ENCODE measurements at regions not wholly inside any gene's neighbourhood (a gene's known extent, or its start where the extent isn't known, plus 50 kb on each side); places are given as distances from the start of the nearest gene placed in this dataset.

GRCh38 chr2:125243074-125243473 lies 1218.0 kb downstream of the CNTNAP5 start (continued):
- TF ChIP-seq BCLAF1 (IDR thresholded peaks at IDR 0.05) (no peak), MYC (IDR thresholded peaks at IDR 0.05; ENCODE audit: insufficient read depth, insufficient read length, insufficient replicate concordance, low read length, severe bottlenecking) (no peak), ZBTB4 (CRISPR knock-in tag; IDR thresholded peaks at IDR 0.05) (no peak), SRF (IDR thresholded peaks at IDR 0.05; ENCODE audit: low read depth in 2 of 2, low read length in 2 of 2) (no peak), CHD1 (IDR thresholded peaks at IDR 0.05; ENCODE audit: low read depth, low read length) (no peak)

GRCh38 chr2:125254010-125254409 lies 1228.9 kb downstream of the CNTNAP5 start:
- BruUV-seq (replicated peaks), result no TSS peak
- H3K4me3 ChIP-seq, result no peak overlapping the region
- H3K9me3 ChIP-seq (replicated peaks; ENCODE audit: control insufficient read depth, insufficient read depth, low read length), result no peaks in the 10 kb centered on the region
- FAIRE-seq (no peak), DNase-seq (ENCODE audit: low read depth, low spot score) (no peak), ATAC-seq (no peak)
- H3K9ac ChIP-seq (ENCODE audit: control insufficient read depth, insufficient read depth, low read length), result no peak overlapping the region
- in situ Hi-C loops (cut with MboI), result no loop called here
- H3K4me1 ChIP-seq (ENCODE audit: control insufficient read depth, insufficient read depth, low read length), result no peaks in the 10 kb centered on the region
- H3K4me2 ChIP-seq (ENCODE audit: control insufficient read depth, insufficient read depth), result no peak overlapping the region
- H3K27me3 ChIP-seq (replicated peaks in 1 of 2; ENCODE audit: control insufficient read depth in 2 of 2, insufficient read depth in 2 of 2, low read length in 1 of 2), result no peaks in the 10 kb centered on the region
- H3K79me2 ChIP-seq (ENCODE audit: control insufficient read depth, insufficient read depth, low read length), result no peaks in the 10 kb centered on the region
- intact Hi-C loops (cut with micrococcal nuclease; ENCODE audit: unreplicated experiment), result no loop called here
- POLR2A ChIA-PET, result interaction anchor here (0.6 kb wide), 1 partner anchor 948 kb away, joined by 5 read pairs; no protein-coding TSS in a partner anchor
- CTCF ChIA-PET, result no interaction called here
- no peaks in the 10 kb centered on the region for H4K20me1 ChIP-seq (ENCODE audit: control insufficient read depth, insufficient read depth)
- WGBS (ENCODE audit: insufficient coverage, insufficient replicate concordance, low lambda C conversion rate, missing lambda C conversion rate), result 67% methylated on average over 6 of the region's 6 CpGs
- H3K36me3 ChIP-seq (ENCODE audit: control insufficient read depth in 2 of 2, insufficient read depth in 2 of 2, low read length in 1 of 2), result no peaks in the 10 kb centered on the region
- RAD21 ChIA-PET (ENCODE audit: unreplicated experiment), result no interaction called here
- no peak overlapping the region for H3K27ac ChIP-seq (ENCODE audit: control insufficient read depth, insufficient read depth)
- SMC1A ChIA-PET (ENCODE audit: uncharacterized antibody, unreplicated experiment), result no interaction called here
- H2AFZ ChIP-seq (ENCODE audit: control insufficient read depth, low read depth, low read length), result no peak overlapping the region; the same call in 1 of the 2 replicates
- TF ChIP-seq POLR2AphosphoS5 (IDR thresholded peaks at IDR 0.05; ENCODE audit: low read length), result no peak
- no peak for TF ChIP-seq ZNF687 (IDR thresholded peaks at IDR 0.05)
- TF ChIP-seq, protein P1, sequence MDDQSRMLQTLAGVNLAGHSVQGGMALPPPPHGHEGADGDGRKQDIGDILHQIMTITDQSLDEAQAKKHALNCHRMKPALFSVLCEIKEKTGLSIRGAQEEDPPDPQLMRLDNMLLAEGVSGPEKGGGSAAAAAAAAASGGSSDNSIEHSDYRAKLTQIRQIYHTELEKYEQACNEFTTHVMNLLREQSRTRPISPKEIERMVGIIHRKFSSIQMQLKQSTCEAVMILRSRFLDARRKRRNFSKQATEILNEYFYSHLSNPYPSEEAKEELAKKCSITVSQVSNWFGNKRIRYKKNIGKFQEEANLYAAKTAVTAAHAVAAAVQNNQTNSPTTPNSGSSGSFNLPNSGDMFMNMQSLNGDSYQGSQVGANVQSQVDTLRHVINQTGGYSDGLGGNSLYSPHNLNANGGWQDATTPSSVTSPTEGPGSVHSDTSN (IDR thresholded peaks at IDR 0.05; ENCODE audit: insufficient replicate concordance, low read depth, low read length), result no peak
- no peak for TF ChIP-seq KLF5 (IDR thresholded peaks at IDR 0.05; ENCODE audit: partially characterized antibody)
- TF ChIP-seq ZNF384 (IDR thresholded peaks at IDR 0.05; ENCODE audit: borderline replicate concordance, low read depth, low read length), result no peak
- no peak for TF ChIP-seq NRF1 (conservative IDR thresholded peaks at IDR 0.05; ENCODE audit: low read depth, low read length)
- TF ChIP-seq CBFB (IDR thresholded peaks at IDR 0.05; ENCODE audit: low read depth), result no peak

Measured in GM12878 (cell line).